Upper lobe of left lung (tissue), 6 donors: ENCODE measurements at regions not wholly inside any gene's neighbourhood (a gene's known extent, or its start where the extent isn't known, plus 50 kb on each side); places are given as distances from the start of the nearest gene placed in this dataset.

Experiments used
- ATAC-seq, 2 donors: fragments of 200-7000 bp; cut with Tn5 transposase; one replicate each; pipeline ENCODE4 v1.9.1; 2022; ENCODE audit warnings: mild to moderate bottlenecking in 2 of 2, moderate library complexity in 2 of 2; ENCODE audit not compliant: low FRiP score in 2 of 2
- DNase-seq, 2 donors: peaks; one replicate each; pipeline ENCODE4 v3.0.0-alpha.2; 2019 to 2020
- H3K27ac ChIP-seq, 4 donors: fragments of 200-600 bp; sonication (generic); one replicate each; pipeline ENCODE4 v1.5.1; 2016 to 2019
- H3K27me3 ChIP-seq, 4 donors: fragments of 200-600 bp; sonication (generic); one replicate each; pipeline ENCODE4 v1.5.1; 2017 to 2019
- H3K36me3 ChIP-seq, 4 donors: fragments of 200-600 bp; sonication (generic); one replicate each; pipeline ENCODE4 v1.5.1; 2016 to 2019
- H3K4me1 ChIP-seq, 4 donors: fragments of 200-600 bp; sonication (generic); one replicate each; pipeline ENCODE4 v1.5.1; 2018 to 2019
- H3K4me3 ChIP-seq, 4 donors: fragments of 200-600 bp; sonication (generic); one replicate each; pipeline ENCODE4 v1.5.1; 2017 to 2019; ENCODE audit warnings: mild to moderate bottlenecking in 2 of 4, moderate library complexity in 1 of 4
- H3K9me3 ChIP-seq, 4 donors: fragments of 200-600 bp; sonication (generic); one replicate each; pipeline ENCODE4 v1.5.1; 2018 to 2019
- CTCF ChIP-seq, 6 experiments: fragments of 450-650 bp in 4 of 6; fragments of 200-600 bp in 2 of 6; sonication (generic) in 2 of 6; IDR thresholded peaks; one replicate each; pipeline ENCODE4 v1.5.1; 2016 to 2019; ENCODE audit warnings: antibody characterized with exemption in 6 of 6
- EP300 ChIP-seq, 4 donors: sonication (generic); formaldehyde crosslinking; IDR thresholded peaks; one replicate each; pipeline ENCODE4 v1.5.1; 2017; ENCODE audit warnings: antibody characterized with exemption in 4 of 4, control low read depth in 2 of 4
- POLR2A ChIP-seq, 4 donors: fragments of 450-650 bp; IDR thresholded peaks; one replicate each; pipeline ENCODE4 v1.5.1; 2016 to 2017; ENCODE audit warnings: antibody characterized with exemption in 4 of 4, mild to moderate bottlenecking in 2 of 4
- POLR2AphosphoS5 ChIP-seq, 2 donors: sonication (generic); formaldehyde crosslinking; IDR thresholded peaks; one replicate each; pipeline ENCODE4 v1.5.1; 2017; ENCODE audit warnings: antibody characterized with exemption in 2 of 2
- WGBS, 2 donors: methylation state at CpG; one replicate each; pipeline ENCODE4 v1.1.5; 2017 to 2018; 5-methylcytosine and 5-hydroxymethylcytosine counted together
- donor health status: DM: no; HTN: no; CAD: no; lungs with moderate emphysema.
- donor health status: DM: no; HTN: yes; CAD: no; lungs with severe emphysema.

DNA sequence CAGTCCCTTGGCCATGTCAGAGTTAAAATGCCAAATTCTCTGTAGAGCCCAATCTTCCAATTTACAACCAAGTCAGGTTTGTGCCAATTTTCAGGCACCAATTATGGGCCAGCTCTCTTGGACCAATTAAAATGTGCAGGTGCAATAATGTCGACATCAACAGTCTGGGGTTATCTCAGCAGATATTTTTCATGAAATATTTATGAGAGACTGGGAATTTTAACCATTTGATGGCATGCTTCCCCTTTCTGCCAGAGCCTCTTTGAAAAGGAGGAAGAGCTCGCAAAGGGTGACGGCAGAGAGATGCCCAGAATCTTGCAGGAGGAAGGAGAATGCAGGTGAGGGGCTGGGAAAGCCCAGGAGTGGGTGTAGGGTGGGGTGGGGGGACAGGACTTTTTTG is 100.8 kb upstream of the SYT13 start:
- ATAC-seq (no peak), DNase-seq (no peak)
- no peak for TF ChIP-seq POLR2A (IDR thresholded peaks at IDR 0.05)
- no peak for TF ChIP-seq CTCF (IDR thresholded peaks at IDR 0.05)
- no peak for TF ChIP-seq POLR2AphosphoS5 (IDR thresholded peaks at IDR 0.05)
- H3K4me1 ChIP-seq, result peaks cover 0 to 15% (median 6%) of the 10 kb centered on the region in 4 donors
- H3K27ac ChIP-seq, result no peak overlapping the region
- H3K9me3 ChIP-seq, result no peaks in the 10 kb centered on the region
- H3K36me3 ChIP-seq, result no peaks in the 10 kb centered on the region
- WGBS, 2 donors, result 49 to 69% methylated on average over 3 of the region's 3 CpGs
- H3K4me3 ChIP-seq, result no peak overlapping the region
- H3K27me3 ChIP-seq, result no peaks in the 10 kb centered on the region

GRCh38 chr11:45385844-45386243 is 99.7 kb upstream of the SYT13 start:
- Histone ChIP-seq H3K4me3 (no peak overlapping the region), H3K9me3 (no peaks in the 10 kb centered on the region), H3K36me3 (no peaks in the 10 kb centered on the region), H3K27ac (no peak overlapping the region), H3K4me1 (peaks cover 0 to 13% (median 6%) of the 10 kb centered on the region in 4 donors), H3K27me3 (no peaks in the 10 kb centered on the region)
- ATAC-seq (no peak), DNase-seq (no peak)
- TF ChIP-seq EP300 (IDR thresholded peaks at IDR 0.05) (no peak), POLR2AphosphoS5 (IDR thresholded peaks at IDR 0.05) (no peak), POLR2A (IDR thresholded peaks at IDR 0.05) (no peak), CTCF (IDR thresholded peaks at IDR 0.05) (no peak)
- 54 to 62% methylated on average over 5 of the region's 5 CpGs for WGBS, 2 donors

GRCh38 chr11:45385423-45385822 is 99.3 kb upstream of the SYT13 start:
- no peak for TF ChIP-seq CTCF (IDR thresholded peaks at IDR 0.05)
- TF ChIP-seq POLR2A (IDR thresholded peaks at IDR 0.05), result no peak
- no peak for TF ChIP-seq POLR2AphosphoS5 (IDR thresholded peaks at IDR 0.05)
- no peak for TF ChIP-seq EP300 (IDR thresholded peaks at IDR 0.05)
- H3K9me3 ChIP-seq, result no peaks in the 10 kb centered on the region
- peaks cover 0 to 13% (median 6%) of the 10 kb centered on the region in 4 donors for H3K4me1 ChIP-seq
- DNase-seq (no peak), ATAC-seq (no peak)
- H3K27me3 ChIP-seq, result no peaks in the 10 kb centered on the region
- H3K4me3 ChIP-seq, result no peak overlapping the region
- 85 to 91% methylated on average over 8 to 9 of the region's 9 CpGs for WGBS, 2 donors
- H3K27ac ChIP-seq, result no peak overlapping the region
- no peaks in the 10 kb centered on the region for H3K36me3 ChIP-seq

- DNase-seq (no peak), ATAC-seq (no peak)
- 60 to 61% methylated on average over 6 to 12 of the region's 12 CpGs for WGBS, 2 donors
- no peak overlapping the region for H3K4me3 ChIP-seq
- H3K27me3 ChIP-seq, result no peaks in the 10 kb centered on the region
- H3K4me1 ChIP-seq, result peaks cover 0 to 13% (median 6%) of the 10 kb centered on the region in 4 donors
- H3K27ac ChIP-seq, result no peak overlapping the region
- H3K9me3 ChIP-seq, result no peaks in the 10 kb centered on the region
- TF ChIP-seq POLR2AphosphoS5 (IDR thresholded peaks at IDR 0.05) (no peak), EP300 (IDR thresholded peaks at IDR 0.05) (no peak), POLR2A (IDR thresholded peaks at IDR 0.05) (no peak), CTCF (IDR thresholded peaks at IDR 0.05) (no peak)
- no peaks in the 10 kb centered on the region for H3K36me3 ChIP-seq
Measured at GRCh38 chr11:45384711-45385241, 98.6 kb upstream of the SYT13 start.

DNA sequence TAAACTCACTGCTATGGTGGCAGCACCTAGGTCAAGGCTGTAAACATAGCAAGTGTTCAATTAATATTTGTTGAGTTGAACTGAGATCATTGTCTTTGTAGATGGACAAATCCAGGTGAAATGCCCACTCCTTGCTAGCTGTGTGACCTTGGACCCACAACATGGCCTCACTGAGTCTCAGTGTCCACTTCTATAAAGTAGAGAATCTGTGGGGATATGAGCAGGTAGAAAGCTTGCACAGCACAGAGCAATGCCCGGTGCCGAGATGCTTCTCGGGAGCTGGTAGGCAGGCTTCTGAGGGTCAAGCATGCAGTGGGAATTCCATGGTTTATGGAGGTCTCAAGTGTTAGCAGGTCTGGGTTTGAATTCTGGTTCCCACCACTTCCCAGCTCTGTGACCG is 97.9 kb upstream of the SYT13 start:
- Histone ChIP-seq H3K27me3 (no peaks in the 10 kb centered on the region), H3K27ac (no peak overlapping the region), H3K4me3 (no peak overlapping the region), H3K4me1 (peaks cover 0 to 13% (median 6%) of the 10 kb centered on the region in 4 donors), H3K9me3 (no peaks in the 10 kb centered on the region), H3K36me3 (no peaks in the 10 kb centered on the region)
- no peak for TF ChIP-seq POLR2A (IDR thresholded peaks at IDR 0.05)
- no peak for TF ChIP-seq EP300 (IDR thresholded peaks at IDR 0.05)
- no peak for TF ChIP-seq CTCF (IDR thresholded peaks at IDR 0.05)
- TF ChIP-seq POLR2AphosphoS5 (IDR thresholded peaks at IDR 0.05), result no peak
- WGBS, 2 donors, result 78 to 93% methylated on average over 4 of the region's 4 CpGs
- DNase-seq, result no peak
- ATAC-seq, result no peak
